ENCODE measurements at regions not wholly inside any gene's neighbourhood (a gene's known extent, or its start where the extent isn't known, plus 50 kb on each side); places are given as distances from the start of the nearest gene placed in this dataset.
"Not testable (repeated sequence)": the region's sequence is repeated elsewhere in the genome, so short reads cannot be mapped to it uniquely, and the experiment has no call there.

- not testable (repeated sequence) for DNase-seq
Measured at GRCh38 chr2:111432423-111432822, 311.7 kb downstream of the BCL2L11 start.

- not testable (repeated sequence) for DNase-seq
Measured at GRCh38 chr2:111432916-111433499, 312.3 kb downstream of the BCL2L11 start.

DNA sequence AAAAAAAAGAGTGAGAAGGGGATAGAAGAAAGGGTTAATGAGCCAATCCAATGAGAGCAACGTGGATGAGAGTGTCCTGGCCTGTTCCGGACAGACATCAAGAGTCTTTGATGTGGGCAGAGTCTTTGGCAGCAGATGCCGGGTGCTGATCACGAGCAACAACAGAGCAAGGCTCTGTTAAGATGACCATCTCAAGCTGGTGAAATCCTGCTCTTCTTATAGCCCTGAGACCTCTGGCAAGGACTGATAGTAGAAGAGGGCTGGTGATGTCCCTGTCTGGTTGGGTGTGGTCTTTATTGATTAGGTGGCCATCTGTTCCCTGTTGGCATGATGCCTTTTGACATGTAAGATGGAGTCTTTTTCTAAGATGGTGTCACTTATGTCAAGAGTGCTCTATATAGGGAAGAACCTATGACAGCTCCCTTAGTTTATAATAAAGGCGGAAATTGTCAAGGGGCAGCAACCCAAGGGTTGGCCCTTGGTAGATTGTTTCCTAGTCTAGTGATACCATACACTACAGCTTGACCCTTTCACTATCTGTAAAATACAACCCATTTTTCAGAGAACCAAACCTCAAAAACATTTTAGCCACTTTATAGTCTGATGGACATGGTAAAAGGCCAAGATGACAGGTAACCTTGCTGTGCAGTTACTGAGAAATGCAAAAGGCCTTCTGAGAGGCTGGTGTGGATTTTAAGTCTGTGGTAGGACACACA, 313.3 kb downstream of the BCL2L11 start:
- DNase-seq, result not testable (repeated sequence)

- not testable (repeated sequence) for DNase-seq
Measured at GRCh38 chr2:111434608-111434939, 313.9 kb downstream of the BCL2L11 start.

GRCh38 chr2:111435553-111436310, 315.0 kb downstream of the BCL2L11 start:
- not testable (repeated sequence) for DNase-seq

DNA sequence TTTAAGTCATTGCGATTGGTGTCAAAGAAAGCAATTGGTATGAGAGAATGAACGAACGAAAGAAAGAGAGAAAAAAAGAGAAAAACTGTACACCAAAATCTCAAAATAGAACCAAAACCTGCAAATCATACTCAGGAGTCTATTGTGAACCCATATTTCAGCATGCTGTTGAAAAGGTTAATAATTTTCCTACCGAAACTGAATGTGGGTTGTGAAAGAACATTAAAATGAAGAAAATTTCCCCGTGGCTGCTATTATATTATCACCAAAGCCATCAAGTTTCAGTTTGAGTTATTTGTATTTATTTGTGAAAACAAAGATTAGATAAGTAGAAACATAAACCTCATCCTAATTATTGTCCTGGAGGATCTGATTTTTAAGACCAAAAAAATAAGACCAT, 315.7 kb downstream of the BCL2L11 start:
- DNase-seq, result not testable (repeated sequence)

DNA sequence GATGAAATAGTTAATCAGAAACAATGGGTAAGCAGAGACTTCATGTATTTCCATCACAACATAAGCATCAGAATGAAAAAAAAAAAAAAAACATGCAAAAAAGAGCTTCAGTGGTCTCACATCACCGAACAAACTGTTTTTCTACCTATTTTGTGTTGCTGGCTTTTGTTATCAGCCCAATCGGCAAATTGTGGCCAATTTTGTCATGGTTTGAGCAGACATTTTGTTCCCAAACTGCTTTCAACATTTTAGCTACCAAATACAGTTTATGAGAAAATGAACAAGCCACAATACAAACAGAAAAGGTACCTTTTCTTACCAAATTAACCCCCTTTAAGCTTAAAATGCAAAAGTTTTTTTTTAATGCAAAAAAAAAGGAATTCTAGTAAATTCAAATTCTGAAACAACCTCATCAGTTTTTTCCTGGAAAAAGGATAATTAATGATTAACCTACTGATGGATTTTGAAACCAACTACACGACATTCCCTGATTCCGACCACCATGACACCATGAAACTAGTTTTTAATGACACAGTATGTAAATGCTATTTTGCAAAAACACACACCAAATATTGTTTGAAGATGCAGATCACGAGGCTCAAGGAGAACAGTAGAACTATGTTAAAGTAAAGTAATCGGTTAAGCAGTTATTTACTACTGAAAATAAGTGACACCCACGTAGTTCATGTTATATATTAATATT, 316.7 kb downstream of the BCL2L11 start:
- not testable (repeated sequence) for DNase-seq

- not testable (repeated sequence) for DNase-seq
Measured at GRCh38 chr2:111438161-111438560, 317.4 kb downstream of the BCL2L11 start.

DNA sequence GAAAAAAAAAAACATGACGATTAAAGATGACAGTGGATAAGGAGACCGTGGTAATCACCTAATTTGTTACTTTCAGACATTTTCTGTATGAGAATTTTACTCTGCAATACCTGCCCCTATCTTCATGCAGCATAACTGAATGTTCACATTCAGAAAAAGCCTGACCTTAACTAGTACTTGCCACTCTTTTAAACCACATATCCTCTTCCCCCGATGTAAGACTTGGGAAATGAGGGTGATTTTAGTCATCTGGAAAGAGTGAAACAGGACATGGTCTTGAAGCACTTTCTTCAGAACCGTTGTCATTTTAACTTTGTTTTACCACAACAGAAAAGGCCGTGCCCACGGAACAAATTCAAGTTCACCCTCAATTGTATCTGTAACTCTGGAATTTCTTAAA, 318.5 kb downstream of the BCL2L11 start:
- DNase-seq, result not testable (repeated sequence)

DNA sequence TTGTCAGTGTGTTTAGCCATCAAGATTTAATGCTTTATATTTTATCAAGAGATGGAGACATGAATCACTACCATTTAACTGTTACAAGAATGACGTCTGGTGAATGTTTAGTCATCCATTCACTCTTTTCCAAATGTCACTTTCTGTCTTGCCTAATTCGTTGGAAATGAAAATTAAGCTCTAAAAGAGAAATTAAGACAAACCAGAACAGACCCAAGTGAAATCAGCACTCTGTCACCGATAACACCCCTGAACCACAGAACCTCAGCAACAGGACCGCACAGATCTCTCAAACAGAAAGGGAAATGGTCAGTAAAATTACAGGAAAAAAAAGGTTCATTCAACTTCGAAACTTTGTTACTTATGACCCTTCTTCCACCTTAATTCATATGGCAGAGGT, 320.9 kb downstream of the BCL2L11 start:
- DNase-seq, result peak; percentile 32

DNA sequence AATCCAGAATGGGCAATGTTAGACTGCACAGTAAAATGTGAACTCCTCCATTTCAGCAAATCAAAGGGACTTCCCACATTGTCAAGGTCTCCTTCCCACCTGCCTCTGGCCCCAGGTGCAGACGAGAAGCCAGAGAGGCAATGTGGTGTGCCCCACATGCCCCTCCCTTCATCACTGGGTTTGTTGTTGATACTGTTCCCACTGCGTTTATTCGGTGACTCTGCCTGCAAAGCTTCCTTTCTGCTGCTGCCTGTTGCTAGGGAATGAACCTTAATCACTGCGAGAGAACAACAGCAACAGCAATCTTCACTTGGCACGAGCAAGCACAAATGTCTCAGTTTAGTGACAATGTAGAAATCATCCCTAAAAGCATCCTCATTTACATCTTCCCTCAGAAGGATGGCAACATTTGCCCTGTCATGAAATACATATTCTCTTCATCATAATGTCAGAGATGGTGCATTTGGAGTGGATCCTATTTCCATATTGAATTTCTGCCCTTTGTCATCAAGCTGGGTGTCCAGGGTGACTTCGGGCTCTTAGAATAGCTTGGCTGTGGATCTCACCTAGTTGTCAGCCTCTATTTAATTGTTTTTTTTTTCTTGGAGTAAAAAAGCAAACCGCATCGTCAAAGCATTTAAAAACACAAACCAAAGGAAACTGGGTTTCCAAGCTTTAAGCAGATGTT, 322.2 kb downstream of the BCL2L11 start:
- DNase-seq, result not testable (repeated sequence)

- DNase-seq, result not testable (repeated sequence)
Measured at GRCh38 chr2:111444516-111444915, 323.8 kb downstream of the BCL2L11 start.

DNA sequence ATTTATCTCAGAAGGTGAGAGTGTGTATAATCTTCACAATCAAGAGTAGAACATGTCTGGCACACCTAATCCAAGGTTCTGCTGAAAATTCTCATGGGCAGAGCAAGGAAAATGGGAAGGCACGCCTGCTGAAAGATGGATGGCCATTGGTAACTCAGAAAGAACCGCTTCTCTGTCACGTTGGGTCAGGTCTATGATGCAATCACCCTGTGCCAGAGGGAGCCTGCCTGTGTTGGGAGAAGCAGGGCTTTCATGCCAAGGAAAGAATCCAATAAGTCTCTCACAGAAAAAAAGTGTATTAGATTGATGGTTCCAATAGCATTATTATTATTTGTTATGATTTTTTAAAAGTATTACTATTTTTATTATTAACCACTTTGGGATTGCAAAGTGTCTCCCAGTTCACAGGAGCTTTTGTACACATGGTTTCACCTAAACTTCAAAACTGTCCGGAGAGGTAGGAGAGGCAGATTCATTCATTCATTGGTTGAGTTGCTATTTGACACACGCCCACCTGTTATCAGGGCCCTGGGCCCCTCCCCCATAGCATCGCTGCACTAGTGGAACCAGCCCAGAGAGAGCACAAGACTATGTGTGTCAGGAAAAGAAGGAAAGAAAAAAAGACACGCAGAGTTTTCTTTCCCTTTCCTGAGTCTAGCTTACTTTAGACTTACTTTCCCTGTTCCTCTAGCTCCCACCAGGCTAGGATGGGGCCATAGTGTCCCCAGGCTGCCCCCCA, 324.6 kb downstream of the BCL2L11 start:
- not testable (repeated sequence) for DNase-seq

DNA sequence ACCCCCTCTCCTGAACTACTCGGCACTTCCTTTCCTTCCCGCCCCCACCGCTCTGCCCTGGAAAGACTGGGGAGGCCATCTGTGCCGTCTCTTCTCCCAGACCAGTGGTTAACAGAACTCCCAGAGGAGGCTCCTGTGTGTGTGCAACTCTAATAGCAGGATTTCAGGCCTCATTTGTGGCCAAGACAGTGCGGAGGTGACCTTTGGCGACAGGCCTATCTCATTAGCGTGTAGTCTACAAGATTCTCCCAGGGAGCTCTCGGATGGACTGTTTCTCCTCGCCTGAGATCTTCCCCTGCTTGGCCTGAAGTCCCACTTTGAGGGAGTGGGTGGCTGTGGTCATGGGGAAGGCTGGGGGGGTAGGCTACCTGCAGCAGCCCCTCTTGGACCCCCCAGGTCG, 325.2 kb downstream of the BCL2L11 start:
- DNase-seq, result not testable (repeated sequence)

GRCh38 chr2:111447482-111447881, 326.8 kb downstream of the BCL2L11 start:
- not testable (repeated sequence) for DNase-seq

DNA sequence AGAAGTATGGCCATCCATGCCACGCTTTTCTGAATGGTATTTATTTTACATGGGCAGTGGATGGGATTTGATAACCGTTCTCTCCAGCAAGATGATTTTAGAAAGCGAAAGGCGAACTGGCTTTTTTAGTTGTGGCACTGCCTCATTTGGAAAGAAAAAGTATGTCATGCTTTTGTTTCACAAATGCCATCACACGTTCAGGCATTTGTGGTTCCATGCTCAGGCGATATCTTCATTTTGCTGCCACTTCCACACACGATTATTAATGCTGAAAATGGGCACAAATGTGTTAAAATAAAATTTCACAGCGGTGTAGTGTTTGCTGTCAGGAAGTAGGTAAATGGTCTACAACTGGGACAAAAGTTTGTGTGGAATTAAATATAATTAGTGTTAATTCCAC, 328.1 kb downstream of the BCL2L11 start:
- DNase-seq, result not testable (repeated sequence)

DNA sequence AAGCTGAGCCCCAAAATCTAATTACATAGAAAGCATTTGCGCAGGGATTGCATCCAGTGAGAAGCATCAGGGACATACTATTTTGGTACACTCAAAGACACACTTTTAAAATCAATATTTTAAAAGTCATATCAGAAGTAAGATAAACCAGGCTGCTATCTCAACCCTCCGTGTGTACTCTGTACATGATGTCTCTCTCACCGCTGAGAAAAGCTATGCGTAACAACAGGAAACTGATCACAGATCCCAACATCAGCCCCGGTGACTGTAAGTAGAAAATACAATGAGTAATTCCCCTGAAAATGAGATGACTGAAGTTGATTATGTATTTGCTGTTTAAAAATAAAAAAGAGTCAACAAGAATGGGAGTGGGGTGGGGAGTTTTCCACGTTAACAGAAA, 329.8 kb downstream of the BCL2L11 start:
- DNase-seq, result not testable (repeated sequence)

- not testable (repeated sequence) for DNase-seq
Measured at GRCh38 chr2:111451692-111452199, 331.0 kb downstream of the BCL2L11 start.

- DNase-seq, result not testable (repeated sequence)
Measured at GRCh38 chr2:111452208-111452607, 331.5 kb downstream of the BCL2L11 start.

DNA sequence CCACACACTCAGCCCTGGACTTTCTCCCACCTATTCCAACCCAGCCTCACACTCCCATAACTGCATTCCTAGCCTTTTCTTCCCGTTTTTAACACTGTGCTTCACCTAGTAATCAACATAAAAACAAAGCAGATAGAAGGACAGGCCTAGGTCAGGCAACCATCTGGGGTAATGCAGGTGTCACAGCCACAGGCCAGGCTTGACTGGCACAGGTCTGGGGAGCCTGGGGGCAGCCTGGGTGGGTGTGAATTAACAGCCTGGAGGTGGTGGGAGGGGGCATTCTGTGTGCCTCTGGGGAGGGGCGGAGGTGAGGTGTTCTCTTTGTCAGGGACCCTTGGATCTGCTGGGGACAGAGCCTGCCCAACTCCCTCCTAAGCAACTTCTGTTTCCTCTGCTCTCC, 332.6 kb downstream of the BCL2L11 start:
- not testable (repeated sequence) for DNase-seq

GRCh38 chr2:111453816-111454215, 333.1 kb downstream of the BCL2L11 start:
- DNase-seq, result not testable (repeated sequence)

GRCh38 chr2:111454404-111454803, 333.7 kb downstream of the BCL2L11 start:
- peak; percentile 56 for DNase-seq

Measured in inflammatory macrophage treated with lipopolysaccharide for 4 hours (primary cell).